ENCODE measurements at regions not wholly inside any gene's neighbourhood (a gene's known extent, or its start where the extent isn't known, plus 50 kb on each side); places are given as distances from the start of the nearest gene placed in this dataset.

- intact Hi-C loops (cut with DNase I): no loop called here
- H3K4me1 ChIP-seq (ENCODE audit: control insufficient read depth, insufficient read depth, low read length): no peaks in the 10 kb centered on the region
- 83% methylated on average over 3 of the region's 3 CpGs for WGBS
- no peaks in the 10 kb centered on the region for H3K9me3 ChIP-seq (ENCODE audit: control insufficient read depth, low read length)
- H3K27ac ChIP-seq (ENCODE audit: low read length): no peak overlapping the region
- no peaks in the 10 kb centered on the region for H3K27me3 ChIP-seq (ENCODE audit: control insufficient read depth, insufficient read depth)
- ATAC-seq (no peak), DNase-seq (no peak)
- no peak overlapping the region for H3K4me3 ChIP-seq (ENCODE audit: low read length)
These were observed 89.6 kb downstream of the CHST2 start for GRCh38 chr3:143208976-143209714.

- Histone ChIP-seq H3K9me3 (ENCODE audit: control insufficient read depth, low read length) (no peaks in the 10 kb centered on the region), H3K27me3 (ENCODE audit: control insufficient read depth, insufficient read depth) (no peaks in the 10 kb centered on the region), H3K4me3 (ENCODE audit: low read length) (no peak overlapping the region), H3K4me1 (ENCODE audit: control insufficient read depth, insufficient read depth, low read length) (no peaks in the 10 kb centered on the region), H3K27ac (ENCODE audit: low read length) (no peak overlapping the region)
- no peak for DNase-seq
- no peak for ATAC-seq
- 59% methylated on average over 4 of the region's 4 CpGs for WGBS
- intact Hi-C loops (cut with DNase I): no loop called here
These were observed 90.1 kb downstream of the CHST2 start for GRCh38 chr3:143209715-143210059.

GRCh38 chr3:143210141-143210540, 90.6 kb downstream of the CHST2 start:
- no peak overlapping the region for H3K27ac ChIP-seq (ENCODE audit: low read length)
- DNase-seq (no peak), ATAC-seq (no peak)
- no peaks in the 10 kb centered on the region for H3K4me1 ChIP-seq (ENCODE audit: control insufficient read depth, insufficient read depth, low read length)
- no peaks in the 10 kb centered on the region for H3K9me3 ChIP-seq (ENCODE audit: control insufficient read depth, low read length)
- no peak overlapping the region for H3K4me3 ChIP-seq (ENCODE audit: low read length)
- 45% methylated on average over 2 of the region's 2 CpGs for WGBS
- intact Hi-C loops (cut with DNase I): no loop called here
- no peaks in the 10 kb centered on the region for H3K27me3 ChIP-seq (ENCODE audit: control insufficient read depth, insufficient read depth)

- H3K27me3 ChIP-seq (ENCODE audit: control insufficient read depth, insufficient read depth): no peaks in the 10 kb centered on the region
- no peaks in the 10 kb centered on the region for H3K4me1 ChIP-seq (ENCODE audit: control insufficient read depth, insufficient read depth, low read length)
- H3K27ac ChIP-seq (ENCODE audit: low read length): no peak overlapping the region
- no peaks in the 10 kb centered on the region for H3K9me3 ChIP-seq (ENCODE audit: control insufficient read depth, low read length)
- DNase-seq: no peak
- intact Hi-C loops (cut with DNase I): no loop called here
- ATAC-seq: no peak
- H3K4me3 ChIP-seq (ENCODE audit: low read length): no peak overlapping the region
- 78% methylated on average over 4 of the region's 4 CpGs for WGBS
These were observed 95.5 kb downstream of the CHST2 start for GRCh38 chr3:143215059-143215458.
